ENCODE measurements at regions not wholly inside any gene's neighbourhood (a gene's known extent, or its start where the extent isn't known, plus 50 kb on each side); places are given as distances from the start of the nearest gene placed in this dataset.

DNA sequence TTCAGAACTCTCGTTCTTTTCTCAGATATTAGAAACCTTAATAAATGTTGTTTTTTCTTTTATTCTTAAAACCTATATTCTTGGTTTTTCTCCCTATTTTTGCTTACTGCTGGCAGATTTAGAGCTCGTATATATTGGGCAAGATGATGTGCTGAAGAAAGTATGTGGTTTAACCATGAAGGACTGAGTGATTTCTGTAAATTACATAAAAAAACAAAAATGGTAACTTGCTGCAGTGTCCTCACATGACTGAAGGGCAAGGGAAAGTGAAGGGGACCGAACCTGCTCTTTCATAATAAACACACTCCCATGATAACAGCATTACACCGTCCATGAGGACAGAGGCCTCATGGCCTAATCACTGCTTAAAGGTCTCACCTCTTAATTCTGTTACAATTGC is 393.8 kb upstream of the ZNF608 start:
- no peak overlapping the region for H3K4me3 ChIP-seq (ENCODE audit: low read depth, poor library complexity, severe bottlenecking)
- TF ChIP-seq, protein P1, sequence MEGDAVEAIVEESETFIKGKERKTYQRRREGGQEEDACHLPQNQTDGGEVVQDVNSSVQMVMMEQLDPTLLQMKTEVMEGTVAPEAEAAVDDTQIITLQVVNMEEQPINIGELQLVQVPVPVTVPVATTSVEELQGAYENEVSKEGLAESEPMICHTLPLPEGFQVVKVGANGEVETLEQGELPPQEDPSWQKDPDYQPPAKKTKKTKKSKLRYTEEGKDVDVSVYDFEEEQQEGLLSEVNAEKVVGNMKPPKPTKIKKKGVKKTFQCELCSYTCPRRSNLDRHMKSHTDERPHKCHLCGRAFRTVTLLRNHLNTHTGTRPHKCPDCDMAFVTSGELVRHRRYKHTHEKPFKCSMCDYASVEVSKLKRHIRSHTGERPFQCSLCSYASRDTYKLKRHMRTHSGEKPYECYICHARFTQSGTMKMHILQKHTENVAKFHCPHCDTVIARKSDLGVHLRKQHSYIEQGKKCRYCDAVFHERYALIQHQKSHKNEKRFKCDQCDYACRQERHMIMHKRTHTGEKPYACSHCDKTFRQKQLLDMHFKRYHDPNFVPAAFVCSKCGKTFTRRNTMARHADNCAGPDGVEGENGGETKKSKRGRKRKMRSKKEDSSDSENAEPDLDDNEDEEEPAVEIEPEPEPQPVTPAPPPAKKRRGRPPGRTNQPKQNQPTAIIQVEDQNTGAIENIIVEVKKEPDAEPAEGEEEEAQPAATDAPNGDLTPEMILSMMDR (IDR thresholded peaks at IDR 0.05) = no peak
- no peak for TF ChIP-seq POLR2A (IDR thresholded peaks at IDR 0.05)
- no peak for DNase-seq (ENCODE audit: low spot score in 2 of 2)
- intact Hi-C loops (cut with DNase I; ENCODE audit: low total_unique reads) = no loop called here
- WGBS, 2 donors = 92 to 94% methylated on average over 4 of the region's 4 CpGs

DNA sequence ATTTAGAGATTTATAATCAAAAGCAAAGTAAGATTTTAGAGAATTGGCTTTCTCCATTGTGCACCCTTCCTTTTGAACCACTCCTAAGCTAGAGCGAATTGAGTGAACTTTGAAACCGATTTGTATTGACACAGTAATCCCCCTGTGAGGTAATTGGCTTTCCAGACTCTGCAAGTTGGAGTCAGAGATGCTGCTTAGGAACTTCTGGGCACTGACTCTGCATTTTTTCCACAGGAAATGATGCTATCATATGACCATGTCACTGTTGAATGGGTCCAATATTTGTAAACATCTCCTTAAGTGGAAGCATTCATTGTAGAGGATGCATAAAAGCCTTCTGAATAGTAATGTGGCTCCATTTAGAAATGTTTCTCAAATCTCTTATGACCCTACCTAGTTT is 394.4 kb upstream of the ZNF608 start:
- DNase-seq (ENCODE audit: low spot score in 2 of 2) = peak in 1 of 2 donors; percentile 17
- TF ChIP-seq POLR2A (IDR thresholded peaks at IDR 0.05) = no peak
- TF ChIP-seq, protein P1 (IDR thresholded peaks at IDR 0.05) = no peak
- no peak overlapping the region for H3K4me3 ChIP-seq (ENCODE audit: low read depth, poor library complexity, severe bottlenecking)
- intact Hi-C loops (cut with DNase I; ENCODE audit: low total_unique reads) = no loop called here
- 41 to 64% methylated on average over 2 of the region's 2 CpGs for WGBS, 2 donors

DNA sequence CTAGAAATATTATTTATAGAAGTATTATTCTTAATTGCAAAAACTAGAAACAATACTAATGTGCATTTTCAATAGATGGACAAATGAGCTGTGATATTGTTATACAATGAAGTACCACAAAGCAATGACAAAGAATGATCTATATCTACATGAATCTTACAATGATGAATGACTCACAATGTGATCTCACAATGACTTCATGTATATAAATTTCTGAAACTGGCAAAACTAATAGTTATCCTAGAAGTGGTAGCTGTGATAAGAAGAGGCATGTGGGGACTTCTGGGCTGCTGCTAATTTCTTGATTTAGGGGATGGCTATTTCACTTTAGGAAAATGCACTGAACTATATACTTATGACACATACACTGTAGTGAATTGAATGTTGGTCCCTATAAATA is 396.0 kb upstream of the ZNF608 start:
- intact Hi-C loops (cut with DNase I; ENCODE audit: low total_unique reads) = no loop called here
- DNase-seq (ENCODE audit: low spot score in 2 of 2) = no peak
- H3K4me3 ChIP-seq (ENCODE audit: low read depth, poor library complexity, severe bottlenecking) = no peak overlapping the region
- TF ChIP-seq POLR2A (IDR thresholded peaks at IDR 0.05) = no peak
- TF ChIP-seq, protein P1 (IDR thresholded peaks at IDR 0.05) = no peak

DNA sequence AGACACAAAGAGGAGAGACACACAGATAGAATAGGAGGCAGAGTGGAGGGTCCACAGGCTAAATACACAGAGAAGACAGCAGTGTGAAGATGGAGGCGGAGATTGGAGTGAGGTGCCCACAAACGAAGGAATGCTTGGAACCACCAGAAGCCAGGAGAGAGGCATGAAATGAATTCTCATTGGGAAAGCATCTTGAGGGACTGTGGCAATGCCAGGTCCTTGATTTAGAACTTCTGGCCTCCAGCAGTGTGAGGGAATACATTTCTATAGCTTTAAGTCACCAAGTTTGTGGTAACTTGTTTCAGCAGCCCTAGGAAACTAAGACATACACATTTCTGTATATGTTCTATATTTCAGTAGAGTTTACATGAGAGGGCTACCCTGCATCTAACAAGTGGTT is 396.6 kb upstream of the ZNF608 start:
- H3K4me3 ChIP-seq (ENCODE audit: low read depth, poor library complexity, severe bottlenecking) = no peak overlapping the region
- 80 to 83% methylated on average over 2 of the region's 2 CpGs for WGBS, 2 donors
- intact Hi-C loops (cut with DNase I; ENCODE audit: low total_unique reads) = no loop called here
- TF ChIP-seq, protein P1 (IDR thresholded peaks at IDR 0.05) = no peak
- TF ChIP-seq POLR2A (IDR thresholded peaks at IDR 0.05) = no peak
- DNase-seq (ENCODE audit: low spot score in 2 of 2) = no peak

DNA sequence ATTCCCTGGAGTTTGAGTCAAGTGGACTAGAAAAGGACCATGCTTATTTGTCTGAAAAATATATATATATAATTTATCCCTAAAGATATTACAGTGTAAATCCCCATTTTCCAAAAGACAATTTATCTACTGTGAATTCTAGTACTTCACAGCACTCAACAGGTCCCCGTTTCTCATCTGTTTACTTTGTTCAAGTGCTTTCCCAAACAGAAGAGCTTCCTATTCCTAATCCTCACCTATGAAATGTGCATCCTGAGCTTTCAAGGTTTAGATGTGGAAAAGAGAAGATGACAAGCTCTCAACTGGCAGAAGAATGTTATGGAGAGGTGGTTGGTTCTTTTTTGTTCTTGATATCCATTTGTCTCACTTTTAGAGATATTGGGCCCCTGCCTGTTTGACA is 401.6 kb upstream of the ZNF608 start:
- intact Hi-C loops (cut with DNase I; ENCODE audit: low total_unique reads) = no loop called here
- no peak for DNase-seq (ENCODE audit: low spot score in 2 of 2)
- TF ChIP-seq, protein P1 (IDR thresholded peaks at IDR 0.05) = no peak
- no peak for TF ChIP-seq POLR2A (IDR thresholded peaks at IDR 0.05)
- 95 to 97% methylated on average over 1 of the region's 1 CpG for WGBS, 2 donors
- no peak overlapping the region for H3K4me3 ChIP-seq (ENCODE audit: low read depth, poor library complexity, severe bottlenecking)

DNA sequence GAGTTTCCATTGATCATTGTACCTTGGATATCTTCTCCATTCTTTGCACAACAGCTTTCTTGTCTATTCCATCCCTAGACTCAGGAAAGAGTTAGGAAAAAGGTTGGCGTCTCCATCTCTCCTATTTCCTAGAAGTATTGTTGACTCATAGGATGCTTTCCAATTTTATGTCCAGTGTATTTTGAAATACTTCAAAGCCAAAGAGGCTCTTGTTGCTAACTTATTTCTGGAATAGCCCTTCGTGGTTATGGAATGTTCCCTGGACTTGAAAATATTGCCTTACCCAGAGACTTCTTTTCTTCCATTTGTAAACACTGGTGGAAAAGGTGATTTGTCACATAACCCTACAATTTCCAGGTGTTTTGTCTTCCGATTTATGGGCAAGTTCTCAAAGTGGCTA is 402.3 kb upstream of the ZNF608 start:
- H3K4me3 ChIP-seq (ENCODE audit: low read depth, poor library complexity, severe bottlenecking) = no peak overlapping the region
- DNase-seq (ENCODE audit: low spot score in 2 of 2) = no peak
- WGBS, 2 donors = 70 to 74% methylated on average over 3 of the region's 3 CpGs
- intact Hi-C loops (cut with DNase I; ENCODE audit: low total_unique reads) = no loop called here
- TF ChIP-seq POLR2A (IDR thresholded peaks at IDR 0.05) = no peak
- TF ChIP-seq, protein P1 (IDR thresholded peaks at IDR 0.05) = no peak

Data from lower leg skin (tissue), 4 donors.